HepG2 (cell line): ENCODE measurements at regions not wholly inside any gene's neighbourhood (a gene's known extent, or its start where the extent isn't known, plus 50 kb on each side); places are given as distances from the start of the nearest gene placed in this dataset.

Experiments used
- CREM ChIP-seq, 2 experiments: sonication (generic) in 1 of 2; formaldehyde crosslinking in 1 of 2; IDR thresholded peaks; 2 replicates each; pipeline versions ENCODE4 v1.4.0 to v1.6.1; 2016 to 2020; ENCODE audit warnings: antibody characterized with exemption in 1 of 2, mild to moderate bottlenecking in 1 of 2, missing genetic modification reagents in 1 of 2
- EZH2 ChIP-seq: conservative IDR thresholded peaks from 2 replicates; pipeline ENCODE4 v1.6.1; 2012; ENCODE audit warnings: mild to moderate bottlenecking, low read depth, low read length, moderate library complexity
- GFI1 ChIP-seq: sonication (generic); formaldehyde crosslinking; IDR thresholded peaks from 2 replicates; pipeline ENCODE4 v1.5.0; 2020; ENCODE audit warnings: missing genetic modification reagents, mild to moderate bottlenecking, borderline replicate concordance
- GZF1 ChIP-seq: sonication (generic); formaldehyde crosslinking; IDR thresholded peaks from 2 replicates; pipeline ENCODE4 v1.5.1; 2020; ENCODE audit warnings: mild to moderate bottlenecking, missing genetic modification reagents
- JDP2 ChIP-seq: sonication (generic); formaldehyde crosslinking; IDR thresholded peaks from 2 replicates; pipeline ENCODE4 v1.8.1; 2022; ENCODE audit warnings: missing genetic modification reagents, borderline replicate concordance
- KMT2B ChIP-seq: IDR thresholded peaks from 2 replicates; pipeline ENCODE4 v1.6.1; 2016; ENCODE audit warnings: missing genetic modification reagents, missing compliant biosample characterization
- MAFG ChIP-seq: sonication (generic); formaldehyde crosslinking; IDR thresholded peaks from 2 replicates; pipeline ENCODE4 v1.5.1; 2020; ENCODE audit warnings: mild to moderate bottlenecking, missing genetic modification reagents
- PHF21A ChIP-seq: sonication (generic); formaldehyde crosslinking; IDR thresholded peaks from 2 replicates; pipeline ENCODE4 v1.5.0; 2020; ENCODE audit warnings: mild to moderate bottlenecking, missing genetic modification reagents
- RARA ChIP-seq: IDR thresholded peaks from 2 replicates; pipeline ENCODE4 v1.6.1; 2016; ENCODE audit warnings: missing genetic modification reagents, missing compliant biosample characterization
- RELA ChIP-seq: sonication (generic); formaldehyde crosslinking; IDR thresholded peaks from 2 replicates; pipeline ENCODE4 v1.4.0; 2020; ENCODE audit warnings: missing genetic modification reagents
- SMARCC2 ChIP-seq: fragments of 450-650 bp; IDR thresholded peaks from 2 replicates; pipeline ENCODE4 v1.6.1; 2017; ENCODE audit warnings: antibody characterized with exemption, mild to moderate bottlenecking
- ZBTB3 ChIP-seq: sonication (generic); formaldehyde crosslinking; IDR thresholded peaks from 2 replicates; pipeline ENCODE4 v1.4.0; 2020; ENCODE audit warnings: low read depth, mild to moderate bottlenecking, moderate library complexity, missing genetic modification reagents, borderline replicate concordance
- ZFP37 ChIP-seq: sonication (generic); formaldehyde crosslinking; IDR thresholded peaks from 2 replicates; pipeline ENCODE4 v1.4.0; 2020; ENCODE audit warnings: missing genetic modification reagents, borderline replicate concordance
- ZNF230 ChIP-seq: sonication (generic); formaldehyde crosslinking; IDR thresholded peaks from 2 replicates; pipeline ENCODE4 v1.4.0; 2020; ENCODE audit warnings: mild to moderate bottlenecking, missing genetic modification reagents
- ZNF292 ChIP-seq: sonication (generic); formaldehyde crosslinking; IDR thresholded peaks from 2 replicates; pipeline ENCODE4 v1.8.1; 2022; ENCODE audit warnings: mild to moderate bottlenecking, low read depth, missing genetic modification reagents, borderline replicate concordance
- ZNF3 ChIP-seq: IDR thresholded peaks from 2 replicates; pipeline ENCODE4 v1.7.0; 2017; ENCODE audit warnings: inconsistent platforms
- ZNF329 ChIP-seq: sonication (generic); formaldehyde crosslinking; IDR thresholded peaks from 2 replicates; pipeline ENCODE4 v1.9.0; 2021; ENCODE audit warnings: low read depth, mild to moderate bottlenecking, missing genetic modification reagents
- ZNF460 ChIP-seq: sonication (generic); formaldehyde crosslinking; IDR thresholded peaks from 2 replicates; pipeline ENCODE4 v1.5.1; 2020; ENCODE audit warnings: missing genetic modification reagents, mild to moderate bottlenecking, borderline replicate concordance
- ZNF747 ChIP-seq: sonication (generic); formaldehyde crosslinking; IDR thresholded peaks from 2 replicates; pipeline ENCODE4 v1.8.1; 2023; ENCODE audit warnings: missing genetic modification reagents, mild to moderate bottlenecking, borderline replicate concordance
- TF ChIP-seq, protein P1 (sequence below): sonication (generic); formaldehyde crosslinking; IDR thresholded peaks from 2 replicates; pipeline ENCODE4 v1.4.0; 2020; ENCODE audit warnings: mild to moderate bottlenecking, missing genetic modification reagents
- TF ChIP-seq, protein P2 (sequence below): sonication (generic); formaldehyde crosslinking; IDR thresholded peaks from 2 replicates; pipeline ENCODE4 v1.5.1; 2020; ENCODE audit warnings: mild to moderate bottlenecking, missing genetic modification reagents, borderline replicate concordance
- TF ChIP-seq, protein P3 (sequence below): sonication (generic); formaldehyde crosslinking; IDR thresholded peaks from 2 replicates; pipeline ENCODE4 v1.4.0; 2020; ENCODE audit warnings: missing genetic modification reagents

DNA sequence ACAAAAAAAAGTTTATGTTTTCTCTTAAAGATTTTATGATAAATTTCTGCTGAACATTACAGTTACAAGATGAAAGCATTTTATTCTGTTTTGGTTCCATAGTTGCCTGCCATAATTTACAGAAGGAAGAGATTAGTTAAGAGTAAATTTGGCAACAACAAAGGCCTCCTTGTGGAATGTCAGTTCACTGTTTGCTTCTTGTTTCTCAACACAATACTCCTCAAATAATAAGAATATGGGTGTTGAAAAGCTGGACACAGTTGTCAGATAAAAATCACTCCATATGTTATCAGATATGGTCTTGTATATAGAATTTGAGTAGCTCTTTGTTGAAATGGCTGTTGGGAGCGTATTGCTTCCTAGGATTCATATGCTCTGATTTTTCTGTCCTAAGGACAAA, 359.5 kb downstream of the CPS1 start (continued):
- TF ChIP-seq ZNF329 (CRISPR knock-in tag) (no peak), ZNF230 (CRISPR knock-in tag) (no peak), KMT2B (CRISPR knock-in tag) (no peak), ZBTB3 (CRISPR knock-in tag) (no peak), RELA (CRISPR knock-in tag) (no peak), ZNF460 (CRISPR knock-in tag) (no peak), JDP2 (CRISPR knock-in tag) (no peak), EZH2 (no peak), ZFP37 (CRISPR knock-in tag) (no peak), CREM (IDR thresholded peaks at IDR 0.05) (peak; percentile 70), CREM (CRISPR knock-in tag; IDR thresholded peaks at IDR 0.05) (no peak), SMARCC2 (no peak), MAFG (CRISPR knock-in tag) (no peak), ZNF747 (CRISPR knock-in tag) (no peak), ZNF292 (CRISPR knock-in tag) (no peak), ZNF3 (CRISPR knock-in tag) (no peak), RARA (CRISPR knock-in tag) (no peak), PHF21A (no peak), GFI1 (CRISPR knock-in tag) (peak; percentile 86), GZF1 (CRISPR knock-in tag) (no peak)
- TF ChIP-seq, protein P1, sequence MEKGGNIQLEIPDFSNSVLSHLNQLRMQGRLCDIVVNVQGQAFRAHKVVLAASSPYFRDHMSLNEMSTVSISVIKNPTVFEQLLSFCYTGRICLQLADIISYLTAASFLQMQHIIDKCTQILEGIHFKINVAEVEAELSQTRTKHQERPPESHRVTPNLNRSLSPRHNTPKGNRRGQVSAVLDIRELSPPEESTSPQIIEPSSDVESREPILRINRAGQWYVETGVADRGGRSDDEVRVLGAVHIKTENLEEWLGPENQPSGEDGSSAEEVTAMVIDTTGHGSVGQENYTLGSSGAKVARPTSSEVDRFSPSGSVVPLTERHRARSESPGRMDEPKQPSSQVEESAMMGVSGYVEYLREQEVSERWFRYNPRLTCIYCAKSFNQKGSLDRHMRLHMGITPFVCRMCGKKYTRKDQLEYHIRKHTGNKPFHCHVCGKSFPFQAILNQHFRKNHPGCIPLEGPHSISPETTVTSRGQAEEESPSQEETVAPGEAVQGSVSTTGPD (CRISPR knock-in tag): no peak
- TF ChIP-seq, protein P2, sequence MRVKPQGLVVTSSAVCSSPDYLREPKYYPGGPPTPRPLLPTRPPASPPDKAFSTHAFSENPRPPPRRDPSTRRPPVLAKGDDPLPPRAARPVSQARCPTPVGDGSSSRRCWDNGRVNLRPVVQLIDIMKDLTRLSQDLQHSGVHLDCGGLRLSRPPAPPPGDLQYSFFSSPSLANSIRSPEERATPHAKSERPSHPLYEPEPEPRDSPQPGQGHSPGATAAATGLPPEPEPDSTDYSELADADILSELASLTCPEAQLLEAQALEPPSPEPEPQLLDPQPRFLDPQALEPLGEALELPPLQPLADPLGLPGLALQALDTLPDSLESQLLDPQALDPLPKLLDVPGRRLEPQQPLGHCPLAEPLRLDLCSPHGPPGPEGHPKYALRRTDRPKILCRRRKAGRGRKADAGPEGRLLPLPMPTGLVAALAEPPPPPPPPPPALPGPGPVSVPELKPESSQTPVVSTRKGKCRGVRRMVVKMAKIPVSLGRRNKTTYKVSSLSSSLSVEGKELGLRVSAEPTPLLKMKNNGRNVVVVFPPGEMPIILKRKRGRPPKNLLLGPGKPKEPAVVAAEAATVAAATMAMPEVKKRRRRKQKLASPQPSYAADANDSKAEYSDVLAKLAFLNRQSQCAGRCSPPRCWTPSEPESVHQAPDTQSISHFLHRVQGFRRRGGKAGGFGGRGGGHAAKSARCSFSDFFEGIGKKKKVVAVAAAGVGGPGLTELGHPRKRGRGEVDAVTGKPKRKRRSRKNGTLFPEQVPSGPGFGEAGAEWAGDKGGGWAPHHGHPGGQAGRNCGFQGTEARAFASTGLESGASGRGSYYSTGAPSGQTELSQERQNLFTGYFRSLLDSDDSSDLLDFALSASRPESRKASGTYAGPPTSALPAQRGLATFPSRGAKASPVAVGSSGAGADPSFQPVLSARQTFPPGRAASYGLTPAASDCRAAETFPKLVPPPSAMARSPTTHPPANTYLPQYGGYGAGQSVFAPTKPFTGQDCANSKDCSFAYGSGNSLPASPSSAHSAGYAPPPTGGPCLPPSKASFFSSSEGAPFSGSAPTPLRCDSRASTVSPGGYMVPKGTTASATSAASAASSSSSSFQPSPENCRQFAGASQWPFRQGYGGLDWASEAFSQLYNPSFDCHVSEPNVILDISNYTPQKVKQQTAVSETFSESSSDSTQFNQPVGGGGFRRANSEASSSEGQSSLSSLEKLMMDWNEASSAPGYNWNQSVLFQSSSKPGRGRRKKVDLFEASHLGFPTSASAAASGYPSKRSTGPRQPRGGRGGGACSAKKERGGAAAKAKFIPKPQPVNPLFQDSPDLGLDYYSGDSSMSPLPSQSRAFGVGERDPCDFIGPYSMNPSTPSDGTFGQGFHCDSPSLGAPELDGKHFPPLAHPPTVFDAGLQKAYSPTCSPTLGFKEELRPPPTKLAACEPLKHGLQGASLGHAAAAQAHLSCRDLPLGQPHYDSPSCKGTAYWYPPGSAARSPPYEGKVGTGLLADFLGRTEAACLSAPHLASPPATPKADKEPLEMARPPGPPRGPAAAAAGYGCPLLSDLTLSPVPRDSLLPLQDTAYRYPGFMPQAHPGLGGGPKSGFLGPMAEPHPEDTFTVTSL: peak; percentile 65; the same call in 1 of the 2 replicates
- TF ChIP-seq, protein P3, sequence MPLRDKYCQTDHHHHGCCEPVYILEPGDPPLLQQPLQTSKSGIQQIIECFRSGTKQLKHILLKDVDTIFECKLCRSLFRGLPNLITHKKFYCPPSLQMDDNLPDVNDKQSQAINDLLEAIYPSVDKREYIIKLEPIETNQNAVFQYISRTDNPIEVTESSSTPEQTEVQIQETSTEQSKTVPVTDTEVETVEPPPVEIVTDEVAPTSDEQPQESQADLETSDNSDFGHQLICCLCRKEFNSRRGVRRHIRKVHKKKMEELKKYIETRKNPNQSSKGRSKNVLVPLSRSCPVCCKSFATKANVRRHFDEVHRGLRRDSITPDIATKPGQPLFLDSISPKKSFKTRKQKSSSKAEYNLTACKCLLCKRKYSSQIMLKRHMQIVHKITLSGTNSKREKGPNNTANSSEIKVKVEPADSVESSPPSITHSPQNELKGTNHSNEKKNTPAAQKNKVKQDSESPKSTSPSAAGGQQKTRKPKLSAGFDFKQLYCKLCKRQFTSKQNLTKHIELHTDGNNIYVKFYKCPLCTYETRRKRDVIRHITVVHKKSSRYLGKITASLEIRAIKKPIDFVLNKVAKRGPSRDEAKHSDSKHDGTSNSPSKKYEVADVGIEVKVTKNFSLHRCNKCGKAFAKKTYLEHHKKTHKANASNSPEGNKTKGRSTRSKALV (CRISPR knock-in tag): no peak
